Esophagus squamous epithelium (tissue), 4 donors: ENCODE measurements at regions not wholly inside any gene's neighbourhood (a gene's known extent, or its start where the extent isn't known, plus 50 kb on each side); places are given as distances from the start of the nearest gene placed in this dataset.

Source experiments
- CTCF ChIP-seq, 6 experiments: fragments of 450-650 bp in 4 of 6; fragments of 200-600 bp in 2 of 6; sonication (generic) in 2 of 6; IDR thresholded peaks; one replicate each; pipeline ENCODE4 v1.5.1; 2016 to 2019; ENCODE audit warnings: antibody characterized with exemption in 6 of 6, mild to moderate bottlenecking in 4 of 6, moderate library complexity in 4 of 6
- POLR2A ChIP-seq, 4 donors: fragments of 450-650 bp; IDR thresholded peaks; one replicate each; pipeline ENCODE4 v1.6.1; 2017; ENCODE audit warnings: antibody characterized with exemption in 4 of 4, mild to moderate bottlenecking in 4 of 4, moderate library complexity in 3 of 4

GRCh38 chr6:94361304-94362060, 942.1 kb upstream of the EPHA7 start:
- TF ChIP-seq CTCF (IDR thresholded peaks at IDR 0.05) (no peak), POLR2A (IDR thresholded peaks at IDR 0.05) (no peak)
